GM12872 (cell line): ENCODE measurements at regions not wholly inside any gene's neighbourhood (a gene's known extent, or its start where the extent isn't known, plus 50 kb on each side); places are given as distances from the start of the nearest gene placed in this dataset.

Source experiments
- TF ChIP-seq, protein P1 (sequence below): IDR thresholded peaks from 3 replicates; pipeline ENCODE4 v1.5.1; 2011; ENCODE audit warnings: low read depth, mild to moderate bottlenecking, low read length, moderate library complexity; ENCODE audit not compliant: insufficient read depth

DNA sequence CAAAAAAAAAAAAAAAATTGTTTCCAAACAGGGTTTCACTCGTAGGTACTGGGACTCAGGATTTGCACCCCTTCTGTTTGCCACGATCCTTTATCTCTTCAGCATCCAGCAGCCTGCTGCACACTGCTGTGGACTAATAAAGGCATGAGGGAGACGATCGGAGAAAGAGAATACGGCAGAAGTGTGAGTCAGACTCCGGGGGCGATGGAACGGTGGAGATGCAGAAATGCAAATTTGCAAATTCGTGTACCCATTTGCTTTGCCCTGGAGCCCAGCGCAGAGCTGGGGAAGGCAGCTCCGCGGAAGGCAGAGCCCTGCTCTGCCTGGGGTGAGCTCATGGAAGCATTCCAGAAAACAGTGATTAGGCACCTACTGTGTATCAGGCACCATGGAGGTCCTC, 270.3 kb downstream of the ASMT start:
- TF ChIP-seq, protein P1, sequence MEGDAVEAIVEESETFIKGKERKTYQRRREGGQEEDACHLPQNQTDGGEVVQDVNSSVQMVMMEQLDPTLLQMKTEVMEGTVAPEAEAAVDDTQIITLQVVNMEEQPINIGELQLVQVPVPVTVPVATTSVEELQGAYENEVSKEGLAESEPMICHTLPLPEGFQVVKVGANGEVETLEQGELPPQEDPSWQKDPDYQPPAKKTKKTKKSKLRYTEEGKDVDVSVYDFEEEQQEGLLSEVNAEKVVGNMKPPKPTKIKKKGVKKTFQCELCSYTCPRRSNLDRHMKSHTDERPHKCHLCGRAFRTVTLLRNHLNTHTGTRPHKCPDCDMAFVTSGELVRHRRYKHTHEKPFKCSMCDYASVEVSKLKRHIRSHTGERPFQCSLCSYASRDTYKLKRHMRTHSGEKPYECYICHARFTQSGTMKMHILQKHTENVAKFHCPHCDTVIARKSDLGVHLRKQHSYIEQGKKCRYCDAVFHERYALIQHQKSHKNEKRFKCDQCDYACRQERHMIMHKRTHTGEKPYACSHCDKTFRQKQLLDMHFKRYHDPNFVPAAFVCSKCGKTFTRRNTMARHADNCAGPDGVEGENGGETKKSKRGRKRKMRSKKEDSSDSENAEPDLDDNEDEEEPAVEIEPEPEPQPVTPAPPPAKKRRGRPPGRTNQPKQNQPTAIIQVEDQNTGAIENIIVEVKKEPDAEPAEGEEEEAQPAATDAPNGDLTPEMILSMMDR = no peak

DNA sequence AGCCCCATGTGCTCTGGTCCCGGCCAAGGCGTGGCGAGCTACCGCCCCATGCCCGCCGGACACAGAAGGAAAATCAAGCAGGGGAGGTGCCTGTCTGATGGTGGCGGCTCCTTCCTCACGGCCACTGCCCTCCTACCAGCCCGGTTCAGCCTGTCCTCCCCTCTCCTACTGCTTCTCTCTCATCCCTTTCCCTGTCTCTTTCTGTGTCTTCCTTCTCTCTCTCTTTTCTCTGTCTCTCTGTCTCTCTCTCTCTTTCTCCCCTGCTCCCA, 279.1 kb downstream of the ASMT start:
- TF ChIP-seq, protein P1 = no peak

DNA sequence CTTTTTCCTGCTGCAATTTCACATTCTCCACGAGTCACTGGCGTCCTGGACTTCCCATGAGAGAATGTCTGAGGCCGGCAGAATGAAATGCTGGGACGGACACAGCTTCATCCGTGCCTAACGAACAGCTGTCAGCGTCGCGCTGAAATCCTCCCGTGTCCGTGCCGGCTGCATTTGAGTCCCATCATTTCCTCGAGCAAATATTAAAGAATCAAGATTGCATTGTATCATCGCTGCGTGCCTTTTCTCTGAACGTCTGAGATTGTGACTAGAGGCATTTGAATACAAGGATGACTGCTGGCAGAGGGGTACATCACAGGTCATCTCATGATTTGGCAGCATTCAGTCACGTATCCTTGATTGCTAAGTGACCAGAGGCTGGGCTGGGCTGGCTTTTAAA, 279.9 kb downstream of the ASMT start:
- TF ChIP-seq, protein P1 = no peak

DNA sequence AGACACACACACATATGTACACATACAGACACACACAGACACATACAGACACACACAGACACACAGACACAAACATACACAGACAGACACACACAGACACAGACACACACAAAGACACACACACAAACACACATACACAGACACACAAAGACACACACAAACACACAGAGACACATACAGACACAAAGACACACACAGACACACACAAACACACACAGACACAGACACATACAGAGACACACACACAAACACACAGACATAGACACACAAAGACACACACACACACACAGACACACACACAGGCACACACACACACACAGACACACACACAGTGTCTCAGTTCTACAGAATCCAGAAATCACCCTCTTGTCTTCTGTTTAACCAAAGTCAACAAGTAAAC, 280.7 kb downstream of the ASMT start:
- TF ChIP-seq, protein P1 = no peak

DNA sequence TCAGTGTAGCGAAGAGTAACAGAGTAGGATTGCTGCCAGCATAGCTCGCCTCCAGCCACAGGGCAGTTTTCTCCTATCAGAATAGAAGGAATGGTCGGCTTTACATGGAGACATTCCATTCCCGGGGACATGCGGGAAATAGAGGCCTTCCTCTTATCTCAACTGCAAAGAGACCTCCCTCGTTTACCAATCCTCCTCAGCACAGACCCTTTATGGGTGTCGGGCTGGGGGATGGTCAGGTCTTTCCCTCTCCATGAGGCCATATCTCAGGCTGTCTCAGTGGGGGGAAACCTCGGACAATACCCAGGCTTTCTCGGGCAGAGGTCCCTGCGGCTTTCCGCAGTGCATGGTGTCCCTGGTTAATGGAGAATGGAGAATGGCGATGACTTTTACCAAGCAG, 285.0 kb downstream of the ASMT start:
- TF ChIP-seq, protein P1 = no peak

- TF ChIP-seq, protein P1 = no peak
Observed at GRCh38 chrX:1902901-1903235, 288.0 kb downstream of the ASMT start.

DNA sequence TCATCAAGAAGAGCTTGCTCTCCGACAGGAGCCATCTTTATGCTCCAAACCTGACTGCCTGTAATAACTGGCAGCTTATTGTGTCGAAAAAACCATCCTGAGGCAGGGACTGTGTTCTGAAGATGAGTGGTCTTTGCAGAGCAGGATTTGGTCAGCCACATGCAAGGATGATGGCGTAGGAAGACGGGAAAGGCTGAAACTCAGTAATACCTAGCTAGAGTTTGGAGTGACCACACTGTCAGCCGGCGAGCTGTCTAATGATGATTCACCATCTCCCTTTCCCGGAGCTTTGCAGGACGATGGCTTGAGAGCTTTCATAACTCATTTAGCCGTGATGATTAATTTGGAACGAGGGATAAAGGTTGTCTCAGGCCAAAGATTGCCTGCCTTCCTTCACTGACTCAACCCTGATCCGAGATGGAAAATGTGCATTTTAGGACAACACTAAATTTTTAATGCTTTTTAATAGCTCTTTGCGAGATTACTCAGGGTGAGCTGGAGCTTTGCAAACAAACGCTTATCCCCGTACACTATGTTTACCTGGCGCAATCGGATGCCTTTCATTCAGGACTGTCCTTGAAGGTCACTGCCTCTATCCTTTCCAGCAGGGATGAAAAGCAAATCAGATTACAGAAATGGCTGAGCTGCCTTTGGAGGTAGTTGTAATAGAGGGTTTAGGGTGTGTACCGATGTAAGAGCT, 288.5 kb downstream of the ASMT start:
- TF ChIP-seq, protein P1 = no peak
